ENCODE measurements at regions not wholly inside any gene's neighbourhood (a gene's known extent, or its start where the extent isn't known, plus 50 kb on each side); places are given as distances from the start of the nearest gene placed in this dataset.

DNA sequence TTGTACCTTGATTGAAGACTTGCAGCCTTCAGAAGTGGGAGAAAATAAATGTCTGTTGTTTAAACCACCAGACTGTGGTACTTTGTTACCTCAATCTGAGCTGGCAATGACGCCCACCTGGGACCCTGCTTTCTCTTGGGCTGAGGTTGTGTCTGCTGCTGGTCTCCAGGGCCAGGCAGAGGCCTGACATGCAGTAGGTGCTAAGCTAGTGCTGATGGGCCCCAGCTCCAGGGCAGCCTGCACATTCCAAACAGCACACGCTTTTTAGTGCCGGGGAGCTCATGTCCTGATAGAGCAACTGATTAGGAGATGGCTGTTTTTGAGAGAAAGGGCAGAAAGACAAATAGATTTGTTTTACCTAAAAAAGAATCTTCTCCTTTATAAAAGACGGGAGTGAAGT is 664.0 kb upstream of the HS6ST1 start:
- TF ChIP-seq RAD21 (IDR thresholded peaks at IDR 0.05): no peak
- no peaks in the 10 kb centered on the region for H3K9me3 ChIP-seq (ENCODE audit: control insufficient read depth in 4 of 4, low read length in 3 of 4)
- 78% methylated on average over 4 of the region's 4 CpGs for WGBS
- H3K4me3 ChIP-seq (ENCODE audit: low read depth in 1 of 3, low read length in 3 of 3): no peak overlapping the region
- no peak overlapping the region for H3K9ac ChIP-seq (ENCODE audit: low read depth in 1 of 2, low read length in 2 of 2)
- H3K4me1 ChIP-seq (ENCODE audit: control insufficient read depth in 4 of 4, insufficient read depth in 4 of 4, low read length in 3 of 4): no peaks in the 10 kb centered on the region
- H3K27ac ChIP-seq (ENCODE audit: low read depth in 1 of 2, low read length in 2 of 2): no peak overlapping the region
- H3K27me3 ChIP-seq (ENCODE audit: control insufficient read depth in 4 of 4, insufficient read depth in 4 of 4, low read length in 3 of 4): no peaks in the 10 kb centered on the region
- no peaks in the 10 kb centered on the region for H3K36me3 ChIP-seq (ENCODE audit: control insufficient read depth in 4 of 4, insufficient read depth in 3 of 4, low read depth in 1 of 4, low read length in 3 of 4)
- DNase-seq (ENCODE audit: low spot score): no peak

DNA sequence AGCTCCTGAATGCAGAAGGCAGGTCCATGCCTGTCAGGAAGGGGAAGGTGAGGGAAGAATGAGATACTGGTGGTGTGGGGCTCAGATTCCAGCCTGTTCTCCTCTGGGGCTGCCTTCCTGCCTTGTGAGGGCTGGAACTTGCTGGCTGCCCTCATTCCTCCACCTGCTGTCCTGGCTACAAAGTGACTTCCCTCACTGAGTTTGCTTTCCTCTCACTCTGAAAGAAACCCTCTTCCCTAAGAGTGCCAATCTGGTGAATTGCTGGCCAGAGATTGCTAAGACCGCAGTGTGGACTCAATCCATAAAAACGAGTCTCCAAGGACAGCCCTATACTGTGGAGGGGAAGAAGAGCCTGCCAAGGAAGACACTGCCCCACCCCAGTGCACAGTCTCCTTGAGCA is 664.4 kb upstream of the HS6ST1 start:
- Histone ChIP-seq H3K9me3 (ENCODE audit: control insufficient read depth in 4 of 4, low read length in 3 of 4) (no peaks in the 10 kb centered on the region), H3K27me3 (ENCODE audit: control insufficient read depth in 4 of 4, insufficient read depth in 4 of 4, low read length in 3 of 4) (no peaks in the 10 kb centered on the region), H3K9ac (ENCODE audit: low read depth in 1 of 2, low read length in 2 of 2) (no peak overlapping the region), H3K4me1 (ENCODE audit: control insufficient read depth in 4 of 4, insufficient read depth in 4 of 4, low read length in 3 of 4) (no peaks in the 10 kb centered on the region), H3K4me3 (ENCODE audit: low read depth in 1 of 3, low read length in 3 of 3) (no peak overlapping the region), H3K36me3 (ENCODE audit: control insufficient read depth in 4 of 4, insufficient read depth in 3 of 4, low read depth in 1 of 4, low read length in 3 of 4) (no peaks in the 10 kb centered on the region), H3K27ac (ENCODE audit: low read depth in 1 of 2, low read length in 2 of 2) (no peak overlapping the region)
- TF ChIP-seq JUND (IDR thresholded peaks at IDR 0.05) (no peak), GABPA (IDR thresholded peaks at IDR 0.05 in 1 of 2, conservative IDR thresholded peaks at IDR 0.05 in 1 of 2) (no peak), HNF4G (IDR thresholded peaks at IDR 0.05) (no peak), RXRA (IDR thresholded peaks at IDR 0.05) (no peak), YY1 (IDR thresholded peaks at IDR 0.05) (no peak), EGR1 (IDR thresholded peaks at IDR 0.05; ENCODE audit: low read depth in 2 of 2) (no peak), HNF4A (conservative IDR thresholded peaks at IDR 0.05) (no peak), FOXA1 (IDR thresholded peaks at IDR 0.05) (no peak)
- TF ChIP-seq, protein P1, sequence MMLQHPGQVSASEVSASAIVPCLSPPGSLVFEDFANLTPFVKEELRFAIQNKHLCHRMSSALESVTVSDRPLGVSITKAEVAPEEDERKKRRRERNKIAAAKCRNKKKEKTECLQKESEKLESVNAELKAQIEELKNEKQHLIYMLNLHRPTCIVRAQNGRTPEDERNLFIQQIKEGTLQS (IDR thresholded peaks at IDR 0.05): no peak
- TF ChIP-seq, protein P2, sequence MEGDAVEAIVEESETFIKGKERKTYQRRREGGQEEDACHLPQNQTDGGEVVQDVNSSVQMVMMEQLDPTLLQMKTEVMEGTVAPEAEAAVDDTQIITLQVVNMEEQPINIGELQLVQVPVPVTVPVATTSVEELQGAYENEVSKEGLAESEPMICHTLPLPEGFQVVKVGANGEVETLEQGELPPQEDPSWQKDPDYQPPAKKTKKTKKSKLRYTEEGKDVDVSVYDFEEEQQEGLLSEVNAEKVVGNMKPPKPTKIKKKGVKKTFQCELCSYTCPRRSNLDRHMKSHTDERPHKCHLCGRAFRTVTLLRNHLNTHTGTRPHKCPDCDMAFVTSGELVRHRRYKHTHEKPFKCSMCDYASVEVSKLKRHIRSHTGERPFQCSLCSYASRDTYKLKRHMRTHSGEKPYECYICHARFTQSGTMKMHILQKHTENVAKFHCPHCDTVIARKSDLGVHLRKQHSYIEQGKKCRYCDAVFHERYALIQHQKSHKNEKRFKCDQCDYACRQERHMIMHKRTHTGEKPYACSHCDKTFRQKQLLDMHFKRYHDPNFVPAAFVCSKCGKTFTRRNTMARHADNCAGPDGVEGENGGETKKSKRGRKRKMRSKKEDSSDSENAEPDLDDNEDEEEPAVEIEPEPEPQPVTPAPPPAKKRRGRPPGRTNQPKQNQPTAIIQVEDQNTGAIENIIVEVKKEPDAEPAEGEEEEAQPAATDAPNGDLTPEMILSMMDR (IDR thresholded peaks at IDR 0.05; ENCODE audit: low read depth, low read length, missing input control): no peak
- TF ChIP-seq, protein P3, sequence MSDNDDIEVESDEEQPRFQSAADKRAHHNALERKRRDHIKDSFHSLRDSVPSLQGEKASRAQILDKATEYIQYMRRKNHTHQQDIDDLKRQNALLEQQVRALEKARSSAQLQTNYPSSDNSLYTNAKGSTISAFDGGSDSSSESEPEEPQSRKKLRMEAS (IDR thresholded peaks at IDR 0.05): no peak
- DNase-seq (ENCODE audit: low spot score): no peak
- 47% methylated on average over 2 of the region's 2 CpGs for WGBS

DNA sequence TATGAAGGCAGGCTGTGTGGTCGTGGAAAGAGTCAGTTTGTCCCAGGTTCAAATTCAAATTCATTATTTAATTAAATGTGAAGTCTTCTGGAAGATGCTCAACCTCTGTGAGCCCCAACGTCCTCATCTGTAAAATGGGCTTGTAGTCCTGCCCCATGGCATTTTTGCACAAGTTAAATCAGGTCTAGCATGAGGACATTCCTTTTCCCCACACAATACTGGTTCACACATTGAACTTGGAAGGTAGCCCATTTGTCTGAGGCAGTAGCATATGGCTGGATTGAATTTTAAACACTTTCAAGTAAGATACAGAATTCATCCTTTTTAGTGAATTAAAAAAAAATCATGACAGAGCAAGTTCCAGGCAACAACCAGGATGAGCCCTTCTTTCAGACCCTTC is 665.4 kb upstream of the HS6ST1 start:
- Histone ChIP-seq H3K4me1 (ENCODE audit: control insufficient read depth in 4 of 4, insufficient read depth in 4 of 4, low read length in 3 of 4) (no peaks in the 10 kb centered on the region), H3K9ac (ENCODE audit: low read depth in 1 of 2, low read length in 2 of 2) (no peak overlapping the region), H3K36me3 (ENCODE audit: control insufficient read depth in 4 of 4, insufficient read depth in 3 of 4, low read depth in 1 of 4, low read length in 3 of 4) (no peaks in the 10 kb centered on the region), H3K9me3 (ENCODE audit: control insufficient read depth in 4 of 4, low read length in 3 of 4) (no peaks in the 10 kb centered on the region), H3K27me3 (ENCODE audit: control insufficient read depth in 4 of 4, insufficient read depth in 4 of 4, low read length in 3 of 4) (no peaks in the 10 kb centered on the region), H3K27ac (ENCODE audit: low read depth in 1 of 2, low read length in 2 of 2) (no peak overlapping the region), H3K4me3 (ENCODE audit: low read depth in 1 of 3, low read length in 3 of 3) (no peak overlapping the region)
- TF ChIP-seq, protein P4, sequence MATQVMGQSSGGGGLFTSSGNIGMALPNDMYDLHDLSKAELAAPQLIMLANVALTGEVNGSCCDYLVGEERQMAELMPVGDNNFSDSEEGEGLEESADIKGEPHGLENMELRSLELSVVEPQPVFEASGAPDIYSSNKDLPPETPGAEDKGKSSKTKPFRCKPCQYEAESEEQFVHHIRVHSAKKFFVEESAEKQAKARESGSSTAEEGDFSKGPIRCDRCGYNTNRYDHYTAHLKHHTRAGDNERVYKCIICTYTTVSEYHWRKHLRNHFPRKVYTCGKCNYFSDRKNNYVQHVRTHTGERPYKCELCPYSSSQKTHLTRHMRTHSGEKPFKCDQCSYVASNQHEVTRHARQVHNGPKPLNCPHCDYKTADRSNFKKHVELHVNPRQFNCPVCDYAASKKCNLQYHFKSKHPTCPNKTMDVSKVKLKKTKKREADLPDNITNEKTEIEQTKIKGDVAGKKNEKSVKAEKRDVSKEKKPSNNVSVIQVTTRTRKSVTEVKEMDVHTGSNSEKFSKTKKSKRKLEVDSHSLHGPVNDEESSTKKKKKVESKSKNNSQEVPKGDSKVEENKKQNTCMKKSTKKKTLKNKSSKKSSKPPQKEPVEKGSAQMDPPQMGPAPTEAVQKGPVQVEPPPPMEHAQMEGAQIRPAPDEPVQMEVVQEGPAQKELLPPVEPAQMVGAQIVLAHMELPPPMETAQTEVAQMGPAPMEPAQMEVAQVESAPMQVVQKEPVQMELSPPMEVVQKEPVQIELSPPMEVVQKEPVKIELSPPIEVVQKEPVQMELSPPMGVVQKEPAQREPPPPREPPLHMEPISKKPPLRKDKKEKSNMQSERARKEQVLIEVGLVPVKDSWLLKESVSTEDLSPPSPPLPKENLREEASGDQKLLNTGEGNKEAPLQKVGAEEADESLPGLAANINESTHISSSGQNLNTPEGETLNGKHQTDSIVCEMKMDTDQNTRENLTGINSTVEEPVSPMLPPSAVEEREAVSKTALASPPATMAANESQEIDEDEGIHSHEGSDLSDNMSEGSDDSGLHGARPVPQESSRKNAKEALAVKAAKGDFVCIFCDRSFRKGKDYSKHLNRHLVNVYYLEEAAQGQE (IDR thresholded peaks at IDR 0.05): no peak
- TF ChIP-seq HNF4A (conservative IDR thresholded peaks at IDR 0.05): no peak
- TF ChIP-seq, protein P3 (IDR thresholded peaks at IDR 0.05): no peak
- TF ChIP-seq, protein P1 (IDR thresholded peaks at IDR 0.05): no peak
- TF ChIP-seq, protein P2 (IDR thresholded peaks at IDR 0.05; ENCODE audit: low read depth, low read length, missing input control): no peak
- no peak for TF ChIP-seq RAD21 (IDR thresholded peaks at IDR 0.05)
- TF ChIP-seq TAF1 (conservative IDR thresholded peaks at IDR 0.05): no peak
- 59% methylated on average over 2 of the region's 2 CpGs for whole genome bisulfite sequencing
- no peak for DNase-seq (ENCODE audit: low spot score)

Data from liver (tissue), 8 donors.